KBM-7 (cell line): ENCODE measurements at regions not wholly inside any gene's neighbourhood (a gene's known extent, or its start where the extent isn't known, plus 50 kb on each side); places are given as distances from the start of the nearest gene placed in this dataset.
"Not testable (repeated sequence)": the region's sequence is repeated elsewhere in the genome, so short reads cannot be mapped to it uniquely, and the experiment has no call there.

Experiments
- DNase-seq: peaks from one replicate; pipeline ENCODE4 v3.0.0-alpha.2; 2015
- in situ Hi-C: fragments of 300-500 bp; cut with MboI; formaldehyde crosslinking; loops from 2 replicates; pipeline ENCODE4 v1.14.3; 2020; ENCODE audit warnings: low sequenced_read_pairs, low pct_unique_long_range_greater_than_20kb, mixed read lengths

GRCh38 chr11:69218271-69218682, 62.5 kb downstream of the SMIM38 start:
- in situ Hi-C loops, result no loop called here
- no peak for DNase-seq

DNA sequence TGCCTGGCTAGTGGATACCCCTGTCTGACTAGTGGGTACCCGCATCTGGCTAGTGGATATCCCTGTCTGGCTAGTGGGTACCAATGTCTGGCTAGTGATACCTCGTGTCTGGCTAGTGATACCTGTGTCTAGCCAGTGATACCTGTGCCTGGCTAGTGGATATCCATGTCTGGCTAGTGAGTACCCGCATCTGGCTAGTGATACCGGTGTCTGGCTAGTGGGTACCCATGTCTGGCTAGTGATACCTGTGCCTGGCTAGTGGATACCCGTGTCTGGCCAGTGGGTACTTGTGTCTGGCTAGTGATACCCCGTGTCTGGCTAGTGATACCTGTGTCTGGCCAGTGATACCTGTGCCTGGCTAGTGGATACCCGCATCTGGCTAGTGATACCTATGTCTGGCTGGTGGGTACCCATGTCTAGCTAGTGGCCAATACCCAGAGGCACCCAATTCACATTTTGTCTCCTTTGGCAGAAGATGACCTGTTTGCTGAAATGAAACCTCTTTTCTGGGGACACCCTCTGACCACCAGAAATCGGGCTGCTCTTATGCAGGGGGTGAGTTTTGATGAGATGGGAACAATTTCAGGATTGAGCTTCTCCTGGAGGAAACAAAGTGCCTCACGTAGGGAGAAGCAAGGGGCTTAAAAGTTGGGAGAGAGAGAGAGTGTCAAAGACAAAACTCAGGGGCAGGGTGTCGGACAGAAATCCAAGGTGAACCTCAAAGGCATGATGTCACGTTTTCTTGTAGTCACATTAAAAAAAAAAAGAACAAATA, 63.4 kb downstream of the SMIM38 start:
- in situ Hi-C loops, result no loop called here
- DNase-seq, result no peak

GRCh38 chr11:69219991-69220390, 64.3 kb downstream of the SMIM38 start:
- in situ Hi-C loops, result no loop called here

GRCh38 chr11:69220561-69221051, 64.9 kb downstream of the SMIM38 start:
- DNase-seq, result no peak
- in situ Hi-C loops, result no loop called here

More at GRCh38 chr11:69219991-69220390, 64.3 kb downstream of the SMIM38 start:
- DNase-seq, result no peak

DNA sequence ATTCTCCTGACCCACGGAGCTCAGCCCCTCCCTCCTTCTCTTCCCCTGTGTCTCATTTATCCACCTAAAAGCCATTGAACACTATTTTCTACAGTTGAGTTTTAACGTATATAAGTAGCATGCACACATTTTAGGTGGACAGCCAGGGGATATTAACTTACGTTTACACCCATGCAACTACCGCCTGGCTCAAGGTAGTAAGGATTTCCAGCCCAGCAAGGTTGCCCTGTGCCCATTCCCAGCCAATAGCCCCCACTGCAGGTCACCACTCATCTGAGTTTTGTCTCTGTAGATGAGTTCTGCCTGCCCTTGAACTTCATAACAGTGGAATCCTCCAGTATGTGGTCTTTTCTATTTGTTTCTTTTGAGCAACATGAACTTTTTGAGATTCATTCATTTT, 65.4 kb downstream of the SMIM38 start:
- DNase-seq, result no peak
- in situ Hi-C loops, result no loop called here

DNA sequence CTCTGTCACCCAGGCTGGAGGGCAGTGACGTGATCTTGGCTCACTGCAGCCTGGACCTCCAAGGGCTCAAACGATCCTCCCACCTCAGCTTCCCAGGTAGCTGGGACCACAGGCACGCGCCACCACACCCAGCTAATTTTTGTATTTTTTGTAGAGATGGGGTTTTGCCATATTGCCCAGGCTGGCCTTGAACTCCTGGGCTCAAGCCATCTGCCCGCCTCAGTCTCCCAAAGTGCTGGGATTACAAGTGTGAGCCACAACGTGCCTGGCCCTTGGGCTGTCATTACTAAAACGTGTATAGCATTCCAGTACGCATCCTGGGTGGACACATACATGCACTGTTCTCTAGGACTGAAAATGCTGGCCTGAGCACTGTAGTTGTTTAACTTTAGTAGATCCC, 65.9 kb downstream of the SMIM38 start:
- in situ Hi-C loops, DNase-seq: not testable (repeated sequence)

- DNase-seq, result no peak
- in situ Hi-C loops, result no loop called here
Observed at GRCh38 chr11:69227271-69227670, 66.7 kb upstream of the MYEOV start.

DNA sequence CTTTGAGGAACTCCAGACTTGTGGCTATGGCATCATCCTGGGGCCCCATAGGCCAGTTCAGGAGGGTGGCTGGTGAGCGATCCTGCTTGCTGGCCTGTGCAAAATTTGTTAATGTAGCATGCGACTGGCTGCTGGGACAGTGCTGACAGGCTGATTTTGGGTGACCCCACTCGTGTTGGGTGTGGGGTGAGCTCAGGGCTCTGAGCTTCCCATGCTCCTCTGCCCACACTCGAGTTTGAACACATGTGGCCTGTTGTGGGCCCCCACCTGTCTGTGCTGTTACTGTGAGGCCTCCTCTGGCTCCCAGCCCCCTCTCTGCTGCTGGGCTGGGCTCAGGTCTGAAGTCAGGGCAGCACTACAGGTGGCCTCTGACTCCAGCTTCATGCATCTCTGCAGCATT, 64.4 kb upstream of the MYEOV start:
- no peak for DNase-seq
- in situ Hi-C loops, result no loop called here

DNA sequence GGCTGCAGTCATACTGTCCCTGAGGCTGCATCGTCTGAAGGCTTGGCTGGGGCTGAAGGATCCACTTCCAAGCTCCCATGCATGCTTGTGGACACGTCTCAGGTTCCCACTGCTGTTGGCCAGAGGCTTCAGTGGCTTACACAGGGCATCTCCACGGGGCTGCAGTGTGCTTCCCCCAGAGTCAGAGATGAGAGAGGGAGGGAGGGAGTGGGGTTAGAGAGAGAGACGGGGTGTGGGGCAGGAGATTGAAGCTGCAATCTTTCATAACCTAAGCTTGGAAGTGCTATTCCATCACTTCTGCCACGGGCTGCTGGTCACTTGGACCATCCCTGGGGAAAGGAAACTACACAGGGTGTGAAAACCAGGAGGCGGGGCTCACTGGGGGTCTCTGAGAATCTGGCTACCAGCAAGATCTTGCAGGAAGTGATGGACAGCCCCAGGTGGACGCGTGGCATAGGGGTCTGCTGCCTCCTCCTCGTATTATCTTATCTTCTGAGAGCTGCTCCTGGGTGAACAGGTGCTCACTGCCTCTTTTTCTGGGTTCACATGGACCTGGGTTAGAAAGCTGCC, 63.0 kb upstream of the MYEOV start:
- no peak for DNase-seq
- in situ Hi-C loops, result no loop called here

DNA sequence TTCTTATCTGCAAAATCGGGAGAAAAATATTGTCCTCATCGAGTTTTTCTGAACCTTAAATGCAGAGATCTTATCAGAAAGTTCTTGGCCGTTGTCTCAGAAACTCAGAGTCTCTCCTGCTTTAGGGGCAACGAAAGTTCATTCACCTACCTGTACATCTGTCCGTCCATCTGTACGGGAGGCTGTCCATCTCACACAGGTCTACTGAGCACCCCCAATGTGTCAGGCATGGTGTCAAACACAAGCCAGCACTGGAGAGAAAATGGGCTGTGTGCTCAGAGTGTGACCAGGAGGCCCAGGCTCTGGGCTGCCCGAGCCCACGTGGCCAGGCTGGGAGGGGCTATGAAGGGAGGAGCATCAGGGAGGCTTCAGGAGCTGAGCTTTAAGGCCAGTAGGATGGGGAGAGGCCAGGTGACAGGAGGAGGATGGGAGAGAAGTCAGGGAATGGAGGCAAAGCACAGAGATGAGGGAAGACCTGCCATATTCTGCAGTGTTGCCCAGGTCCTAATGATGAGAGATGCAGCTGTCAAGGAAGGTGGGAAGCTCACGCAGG, 62.4 kb upstream of the MYEOV start:
- in situ Hi-C loops, result no loop called here
- DNase-seq, result no peak

GRCh38 chr11:69232821-69233743, 60.9 kb upstream of the MYEOV start:
- in situ Hi-C loops, result no loop called here
- no peak for DNase-seq

DNA sequence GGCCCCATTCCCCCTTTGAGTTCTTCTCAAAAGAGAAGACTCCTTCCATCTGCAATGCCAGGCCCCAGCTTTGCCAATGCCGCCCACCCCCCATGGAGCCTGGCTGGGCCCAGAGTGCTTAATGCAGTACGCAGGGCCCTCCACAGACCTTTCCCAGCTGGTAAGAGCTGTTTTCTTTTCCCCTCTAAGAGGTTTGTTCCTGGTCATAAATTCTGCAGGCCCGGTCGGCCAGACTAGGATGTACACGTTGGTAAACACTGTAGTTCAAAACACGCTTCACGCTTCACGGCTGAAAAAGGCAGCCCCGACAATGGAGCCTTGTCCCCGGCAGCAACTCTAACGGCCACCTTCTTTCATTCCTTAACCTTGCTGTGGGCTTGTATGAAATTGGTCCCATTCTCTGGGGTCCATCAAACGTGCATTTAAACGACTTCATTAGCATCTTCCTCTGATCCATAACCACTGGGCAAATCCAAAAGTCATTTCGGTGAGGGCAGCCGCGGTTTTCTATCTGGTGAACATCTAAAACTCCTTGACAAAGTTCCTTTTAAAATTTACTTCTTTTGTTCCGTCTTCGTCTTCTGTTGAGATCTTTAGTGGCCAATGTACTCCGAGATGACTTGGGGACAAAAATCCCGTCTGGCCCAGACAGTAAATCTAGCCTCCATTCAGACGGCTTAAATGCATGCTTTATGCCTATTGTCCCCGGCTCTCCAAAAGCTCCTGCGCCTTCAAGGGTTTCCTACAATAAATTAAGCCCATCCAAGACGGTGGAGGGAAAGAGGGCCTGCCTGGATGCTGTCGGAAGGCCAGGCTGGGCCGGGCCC, 60.0 kb upstream of the MYEOV start:
- no peak for DNase-seq
- in situ Hi-C loops, result no loop called here

- no peak for DNase-seq
- in situ Hi-C loops, result no loop called here
Observed at GRCh38 chr11:69234740-69235710, 58.9 kb upstream of the MYEOV start.

- in situ Hi-C loops, result no loop called here
- DNase-seq, result no peak
Observed at GRCh38 chr11:69238573-69239351, 55.2 kb upstream of the MYEOV start.

DNA sequence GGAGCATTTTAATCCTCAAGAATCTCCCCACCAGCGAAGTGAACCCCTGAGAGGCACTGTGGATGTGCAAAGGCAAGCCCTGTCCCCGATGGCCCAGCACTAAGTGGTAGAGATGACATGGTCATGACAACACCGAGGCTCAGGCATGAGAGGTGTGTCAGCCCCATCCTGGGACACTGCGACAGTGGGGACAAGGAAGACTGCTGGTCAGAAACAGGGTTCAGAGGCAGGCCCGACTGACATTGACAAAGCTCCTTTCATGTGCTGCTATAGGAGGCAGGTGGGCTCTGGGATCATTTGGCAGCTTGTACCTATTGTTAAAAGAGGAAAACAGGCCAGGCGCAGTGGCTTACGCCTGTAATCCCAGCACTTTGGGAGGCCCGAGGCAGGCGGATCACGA, 54.3 kb upstream of the MYEOV start:
- in situ Hi-C loops, result no loop called here
- no peak for DNase-seq

DNA sequence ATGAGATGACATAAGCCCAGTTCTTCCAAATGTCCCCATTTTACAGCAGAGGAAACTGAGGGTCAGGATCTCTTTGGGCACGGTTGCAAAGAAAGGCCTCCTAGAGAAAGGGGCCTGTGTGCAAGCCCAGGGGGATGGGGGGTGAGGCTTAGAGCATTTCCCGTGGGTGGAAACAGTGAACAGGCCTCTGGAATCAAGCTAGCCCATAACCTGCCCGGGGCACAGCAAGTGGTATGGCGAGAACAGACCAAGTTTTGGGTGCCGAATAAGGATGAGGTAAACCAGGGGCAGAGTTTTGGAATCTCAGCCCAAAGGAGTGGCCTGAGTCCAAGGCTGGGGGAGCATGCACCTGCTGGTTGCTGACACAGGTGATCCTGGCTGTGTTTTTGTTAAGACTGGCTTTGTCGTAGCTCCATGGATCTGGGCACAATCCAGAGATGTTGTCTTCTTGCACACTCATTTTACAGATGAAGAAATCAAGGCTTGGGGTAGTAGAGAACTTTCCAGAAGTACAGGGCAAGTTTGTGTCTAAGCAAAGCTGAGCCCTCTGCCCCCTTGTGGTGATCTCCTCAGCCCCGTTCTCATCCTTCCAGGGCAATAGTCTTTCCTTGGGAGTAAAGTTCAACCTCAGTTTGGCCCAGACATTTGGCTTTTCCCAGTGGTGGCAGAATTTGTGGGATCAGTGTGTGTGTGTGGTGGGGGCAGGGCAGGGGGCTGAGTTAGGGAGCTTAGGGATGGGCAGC, 53.5 kb upstream of the MYEOV start:
- DNase-seq, result no peak
- in situ Hi-C loops, result no loop called here
